Urinary bladder (tissue), 3 donors: ENCODE measurements at regions not wholly inside any gene's neighbourhood (a gene's known extent, or its start where the extent isn't known, plus 50 kb on each side); places are given as distances from the start of the nearest gene placed in this dataset.

ENCODE experiments used
- DNase-seq: peaks from one replicate; pipeline ENCODE4 v3.0.0-alpha.2; 2015; ENCODE audit errors: extremely low spot score
- H3K27ac ChIP-seq: one replicate; pipeline ENCODE4 v1.5.1; 2013; ENCODE audit warnings: low read depth, mild to moderate bottlenecking, moderate library complexity
- H3K36me3 ChIP-seq: one replicate; pipeline ENCODE4 v1.6.1; 2013; ENCODE audit warnings: mild to moderate bottlenecking, moderate library complexity; ENCODE audit not compliant: insufficient read depth
- H3K4me1 ChIP-seq: one replicate; pipeline ENCODE4 v1.6.1; 2013; ENCODE audit warnings: mild to moderate bottlenecking, moderate library complexity; ENCODE audit not compliant: insufficient read depth
- H3K4me3 ChIP-seq: one replicate; pipeline ENCODE4 v1.5.1; 2013; ENCODE audit warnings: low read depth, low read length
- WGBS: extraction: QIAGEN DNeasy Blood & Tissue Kit; methylation state at CpG from one replicate; pipeline ENCODE4 v1.1.7; 2013; 5-methylcytosine and 5-hydroxymethylcytosine counted together
- donor health status: healthy with polysubstance abuse.
- donor health status: healthy.

DNA sequence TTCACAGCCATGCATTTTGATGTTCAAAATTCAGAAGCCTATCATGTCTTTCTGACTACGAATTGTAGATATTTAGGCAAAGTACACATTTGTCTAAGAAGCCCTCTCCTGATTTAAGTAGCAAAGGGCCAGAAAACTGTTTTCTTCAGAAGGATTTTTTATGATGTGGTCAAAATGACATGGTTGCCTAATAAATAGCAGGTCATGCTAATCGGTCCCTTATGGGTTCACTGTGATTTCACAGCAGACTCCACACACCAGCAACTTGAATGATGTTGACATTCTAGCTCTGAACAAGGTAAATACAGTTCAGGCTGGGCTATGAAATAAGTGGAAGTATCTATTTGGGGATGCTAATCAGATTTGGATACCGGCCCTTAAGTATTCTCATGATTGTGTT lies 178.7 kb upstream of the DPYD start:
- 71% methylated on average over 3 of the region's 3 CpGs for WGBS
- no peaks in the 10 kb centered on the region for H3K36me3 ChIP-seq
- no peak overlapping the region for H3K27ac ChIP-seq
- H3K4me3 ChIP-seq = no peak overlapping the region
- no peaks in the 10 kb centered on the region for H3K4me1 ChIP-seq
- DNase-seq = no peak

DNA sequence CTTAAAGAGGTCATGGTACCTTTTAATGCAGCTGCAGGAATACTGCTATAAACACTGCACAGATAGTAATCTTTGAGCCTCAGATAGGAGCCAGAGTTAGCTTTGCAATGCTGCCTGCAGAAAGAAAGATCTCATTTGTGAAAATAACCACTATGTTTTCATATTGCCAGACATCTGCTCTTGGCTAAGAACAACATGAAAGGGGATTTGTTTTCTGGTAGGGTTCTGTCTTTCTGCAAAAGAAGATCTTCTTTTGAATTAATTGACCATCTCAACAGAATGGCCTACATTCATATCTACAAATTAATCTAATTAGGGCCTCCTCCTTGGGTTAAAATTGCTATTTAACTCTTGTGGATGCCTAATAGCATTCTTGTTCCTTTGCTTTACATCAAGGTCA lies 177.6 kb upstream of the DPYD start:
- no peaks in the 10 kb centered on the region for H3K36me3 ChIP-seq
- H3K27ac ChIP-seq = no peak overlapping the region
- H3K4me3 ChIP-seq = no peak overlapping the region
- no peaks in the 10 kb centered on the region for H3K4me1 ChIP-seq
- DNase-seq = no peak

DNA sequence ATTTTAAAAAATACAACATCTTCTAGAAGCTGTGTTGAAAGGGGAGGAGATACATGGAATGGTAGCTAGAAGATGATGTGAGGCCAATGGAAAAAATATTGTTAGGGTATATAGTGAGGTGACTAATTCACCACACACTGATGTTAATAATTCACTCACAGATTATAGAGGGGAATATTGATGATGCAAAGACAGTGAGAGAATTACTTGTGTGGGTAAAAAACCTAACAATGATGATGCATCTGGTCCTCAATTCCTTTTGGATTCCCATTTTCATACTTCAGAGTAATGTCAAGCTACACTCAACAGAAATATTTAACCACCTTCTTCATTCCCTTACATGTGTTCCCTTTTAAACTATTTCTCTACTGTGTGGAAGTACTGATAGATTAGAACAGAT lies 169.5 kb upstream of the DPYD start:
- no peak overlapping the region for H3K4me3 ChIP-seq
- H3K36me3 ChIP-seq = no peaks in the 10 kb centered on the region
- no peaks in the 10 kb centered on the region for H3K4me1 ChIP-seq
- no peak for DNase-seq
- no peak overlapping the region for H3K27ac ChIP-seq

DNA sequence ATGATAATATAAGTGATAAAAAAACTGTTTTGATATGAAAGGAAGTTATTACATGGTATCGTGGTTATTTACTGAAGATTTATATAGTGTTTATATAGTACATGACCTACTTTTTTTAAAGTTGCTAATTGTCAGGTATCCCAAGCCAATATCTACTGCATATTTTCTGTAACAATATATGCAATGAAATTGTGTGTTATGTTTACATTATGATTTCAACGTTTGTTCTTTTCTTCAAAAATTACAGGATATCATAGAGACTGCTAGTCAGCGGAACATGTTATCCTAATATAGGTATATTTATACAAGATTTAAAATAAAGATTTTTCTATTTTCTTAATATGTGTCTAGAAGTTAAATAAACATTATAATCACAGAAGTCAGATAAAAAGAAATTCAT lies 167.5 kb upstream of the DPYD start:
- no peak overlapping the region for H3K4me3 ChIP-seq
- 45% methylated on average over 3 of the region's 3 CpGs for WGBS
- H3K36me3 ChIP-seq = no peaks in the 10 kb centered on the region
- no peak overlapping the region for H3K27ac ChIP-seq
- H3K4me1 ChIP-seq = no peaks in the 10 kb centered on the region
- no peak for DNase-seq

DNA sequence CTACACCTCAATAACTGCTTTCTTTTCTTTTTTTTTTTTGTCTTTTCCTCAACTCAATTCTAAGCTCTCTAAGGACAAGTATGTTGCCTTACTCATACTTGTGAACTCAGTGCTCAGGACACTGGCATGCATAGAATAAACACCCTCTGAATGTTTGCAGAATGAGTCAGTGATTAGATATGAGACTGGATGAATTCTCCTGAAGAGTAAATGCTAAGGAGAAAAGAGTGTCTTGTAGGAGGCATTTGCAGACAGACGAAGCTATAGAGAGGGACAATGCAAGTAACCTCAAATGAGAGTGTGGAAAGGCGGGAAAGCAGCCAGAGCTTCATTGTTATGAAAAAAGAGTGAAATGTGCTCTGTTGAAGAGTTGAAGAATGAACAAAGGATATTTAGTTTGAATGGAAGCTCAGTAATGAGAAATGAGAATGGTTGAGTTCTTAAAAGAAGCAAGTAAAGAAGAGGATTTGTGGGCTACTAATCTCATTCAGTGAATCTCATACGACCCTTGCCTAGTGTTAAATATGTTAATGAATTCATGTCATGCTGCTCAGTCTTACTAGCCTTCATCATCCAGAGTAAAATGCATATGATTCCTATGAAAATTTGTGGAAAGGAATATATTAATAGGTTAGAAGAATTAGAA lies 166.1 kb upstream of the DPYD start:
- 68% methylated on average over 3 of the region's 3 CpGs for WGBS
- Histone ChIP-seq H3K4me3 (no peak overlapping the region), H3K27ac (no peak overlapping the region), H3K4me1 (no peaks in the 10 kb centered on the region), H3K36me3 (no peaks in the 10 kb centered on the region)
- DNase-seq = no peak

DNA sequence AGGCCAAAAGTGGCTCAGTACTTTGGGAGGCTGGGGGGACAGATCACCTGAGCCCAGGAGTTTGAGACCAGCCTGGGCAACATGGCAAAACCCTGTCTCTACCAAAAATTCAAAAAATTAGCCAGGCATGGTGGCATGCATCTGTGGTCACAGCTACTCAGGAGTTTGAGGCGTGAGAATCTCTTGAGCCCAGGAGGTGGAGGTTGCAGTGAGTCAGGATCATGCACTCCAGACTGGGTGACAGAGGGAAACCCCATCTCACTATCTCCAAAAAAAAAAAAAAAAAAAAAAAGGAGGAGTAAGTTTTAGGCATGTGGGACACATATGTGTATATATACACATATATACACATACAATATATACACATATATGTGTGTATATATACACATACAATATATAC lies 165.3 kb upstream of the DPYD start:
- no peak overlapping the region for H3K4me3 ChIP-seq
- H3K36me3 ChIP-seq = no peaks in the 10 kb centered on the region
- WGBS = 100% methylated on average over 1 of the region's 1 CpG
- DNase-seq = no peak
- H3K27ac ChIP-seq = no peak overlapping the region
- no peaks in the 10 kb centered on the region for H3K4me1 ChIP-seq

DNA sequence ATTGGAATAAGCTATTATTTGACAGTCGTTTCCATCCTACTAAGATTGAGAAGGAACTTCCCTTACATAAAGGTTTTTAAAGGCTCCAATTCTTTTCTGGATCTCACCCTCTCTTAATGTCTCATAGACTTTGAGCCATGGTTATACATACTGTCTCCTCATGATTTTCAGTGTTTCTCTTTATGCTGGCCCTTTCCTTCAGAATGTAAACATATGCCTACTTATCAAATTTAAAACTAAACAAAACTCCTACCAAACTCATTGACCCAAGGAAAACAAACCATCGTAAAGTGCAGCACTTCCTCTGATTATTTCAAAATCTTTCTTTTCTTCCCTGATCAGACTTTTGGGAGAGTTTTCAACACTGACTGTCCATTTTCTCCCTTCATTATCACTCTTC lies 163.4 kb upstream of the DPYD start:
- Histone ChIP-seq H3K27ac (no peak overlapping the region), H3K4me3 (no peak overlapping the region), H3K4me1 (no peaks in the 10 kb centered on the region), H3K36me3 (no peaks in the 10 kb centered on the region)
- no peak for DNase-seq
- WGBS = 49% methylated on average over 2 of the region's 2 CpGs

DNA sequence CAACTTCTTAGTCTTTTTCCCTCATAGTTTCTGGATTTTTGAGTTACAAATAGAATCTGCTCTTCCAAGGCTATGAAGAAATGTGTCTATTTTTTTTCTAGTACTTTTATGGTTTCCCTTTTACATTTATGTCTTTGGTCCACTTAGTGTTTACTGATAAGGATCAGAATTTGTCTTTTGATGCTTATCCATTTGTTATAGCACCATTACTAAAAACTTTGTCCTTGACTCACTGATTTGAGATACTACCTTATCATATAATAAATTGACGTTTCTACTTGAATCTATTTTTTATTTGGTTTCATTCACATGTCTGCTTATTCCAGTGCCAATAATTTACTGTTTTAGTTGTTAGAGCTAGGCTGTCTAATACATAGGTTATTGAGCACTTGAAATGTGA lies 161.1 kb upstream of the DPYD start:
- 42% methylated on average over 1 of the region's 1 CpG for WGBS
- no peak for DNase-seq
- Histone ChIP-seq H3K36me3 (no peaks in the 10 kb centered on the region), H3K27ac (no peak overlapping the region), H3K4me1 (no peaks in the 10 kb centered on the region), H3K4me3 (no peak overlapping the region)

DNA sequence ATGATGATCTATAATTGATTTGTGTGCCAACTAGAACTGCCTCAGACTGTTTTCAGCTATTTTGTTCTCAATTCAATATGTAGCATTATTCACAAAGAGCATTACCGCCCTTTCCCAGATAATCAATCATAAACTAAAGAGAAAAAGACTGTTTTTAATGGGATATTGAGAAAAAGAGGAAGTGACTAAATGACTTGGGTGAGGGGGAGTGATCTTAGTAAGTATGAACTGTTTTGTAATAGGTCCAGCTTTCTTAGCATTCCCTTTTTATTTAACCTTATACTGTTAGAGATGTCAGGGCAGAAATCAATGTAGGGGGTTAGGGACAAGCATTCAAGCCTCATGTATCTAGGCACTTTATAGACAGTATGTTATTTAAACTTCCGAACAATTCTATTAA lies 157.8 kb upstream of the DPYD start:
- 91% methylated on average over 2 of the region's 2 CpGs for WGBS
- H3K27ac ChIP-seq = no peak overlapping the region
- no peak overlapping the region for H3K4me3 ChIP-seq
- H3K36me3 ChIP-seq = no peaks in the 10 kb centered on the region
- no peaks in the 10 kb centered on the region for H3K4me1 ChIP-seq
- no peak for DNase-seq

DNA sequence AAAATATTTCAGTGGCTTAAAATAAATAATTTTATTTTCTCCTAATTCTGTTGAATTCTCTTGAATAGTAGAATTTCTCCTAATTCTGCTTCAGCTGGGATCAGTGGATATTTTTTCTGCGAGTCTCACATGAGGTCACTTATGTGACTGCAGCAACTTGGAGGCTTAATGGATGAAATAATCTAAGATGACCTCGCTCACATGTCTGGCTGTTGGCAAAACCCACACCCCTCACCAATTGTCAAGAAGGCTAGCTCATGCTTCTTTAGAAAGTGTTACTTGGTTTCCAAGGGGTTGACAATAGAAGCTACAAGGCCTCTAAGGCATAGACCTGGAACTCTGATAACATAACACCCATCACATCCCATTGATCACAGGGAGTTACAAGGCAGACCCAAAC lies 156.9 kb upstream of the DPYD start:
- no peak overlapping the region for H3K4me3 ChIP-seq
- no peak overlapping the region for H3K27ac ChIP-seq
- 93% methylated on average over 2 of the region's 2 CpGs for WGBS
- no peaks in the 10 kb centered on the region for H3K36me3 ChIP-seq
- H3K4me1 ChIP-seq = no peaks in the 10 kb centered on the region
- no peak for DNase-seq

DNA sequence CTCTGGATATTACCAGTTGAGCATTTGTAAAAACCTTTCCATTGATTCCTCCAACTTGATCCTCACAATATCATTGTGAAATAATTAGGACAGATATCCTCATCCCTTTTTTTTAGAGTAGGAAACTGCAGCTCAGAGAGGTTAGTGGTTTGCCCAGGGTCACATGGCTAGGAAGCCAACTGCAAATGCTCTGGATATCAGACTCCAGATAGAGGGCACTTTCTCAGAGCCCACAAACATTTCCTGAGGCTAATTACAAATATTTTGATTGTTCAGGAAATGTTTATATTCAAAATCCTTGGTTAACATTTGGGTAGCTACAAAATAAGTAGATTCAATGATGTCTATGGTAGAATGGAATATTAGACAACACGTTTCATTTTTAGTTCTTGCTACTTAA lies 154.8 kb upstream of the DPYD start:
- Histone ChIP-seq H3K4me1 (no peaks in the 10 kb centered on the region), H3K36me3 (no peaks in the 10 kb centered on the region), H3K27ac (no peak overlapping the region), H3K4me3 (no peak overlapping the region)
- 87% methylated on average over 1 of the region's 1 CpG for WGBS
- DNase-seq = no peak

DNA sequence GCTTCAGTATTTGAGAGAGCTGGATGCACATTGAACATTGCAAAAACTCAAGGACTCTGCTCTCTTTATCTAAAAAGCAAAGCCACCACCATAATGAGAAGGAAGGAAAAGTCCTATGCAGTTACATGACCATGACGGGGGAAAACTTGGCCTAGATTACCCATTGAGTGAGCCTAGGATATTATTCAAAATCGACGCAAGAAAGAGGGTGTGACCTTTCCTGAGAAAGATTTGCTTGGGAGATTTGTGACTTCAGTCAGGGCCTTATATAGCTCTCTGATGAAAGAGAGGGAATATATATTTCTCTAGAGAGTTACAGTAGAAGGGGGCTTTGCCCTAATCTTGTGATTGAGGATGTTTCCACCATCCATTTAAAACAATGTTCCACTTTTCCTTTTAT lies 153.0 kb upstream of the DPYD start:
- no peak overlapping the region for H3K27ac ChIP-seq
- H3K4me1 ChIP-seq = no peaks in the 10 kb centered on the region
- no peak overlapping the region for H3K4me3 ChIP-seq
- H3K36me3 ChIP-seq = no peaks in the 10 kb centered on the region
- no peak for DNase-seq
- WGBS = 84% methylated on average over 3 of the region's 3 CpGs

DNA sequence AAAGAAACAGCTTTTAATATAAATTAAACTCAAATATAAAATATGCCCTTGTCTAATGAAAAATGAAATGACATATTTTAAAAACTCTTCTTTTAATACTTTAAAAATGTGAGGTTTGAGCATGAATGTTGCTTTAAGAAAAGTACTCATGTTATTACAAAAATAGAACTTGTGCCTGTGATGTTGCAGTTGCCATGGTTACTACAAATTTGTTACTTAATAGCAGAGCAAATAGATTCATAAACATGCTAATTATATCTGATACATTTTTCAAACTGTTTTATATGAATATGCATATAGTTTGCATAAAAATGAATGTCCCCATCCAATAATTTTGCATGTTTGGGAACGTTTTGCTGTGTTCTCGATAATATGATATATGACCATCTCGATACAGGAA lies 152.3 kb upstream of the DPYD start:
- Histone ChIP-seq H3K27ac (no peak overlapping the region), H3K4me1 (no peaks in the 10 kb centered on the region), H3K4me3 (no peak overlapping the region), H3K36me3 (no peaks in the 10 kb centered on the region)
- DNase-seq = no peak
- WGBS = 90% methylated on average over 3 of the region's 3 CpGs

DNA sequence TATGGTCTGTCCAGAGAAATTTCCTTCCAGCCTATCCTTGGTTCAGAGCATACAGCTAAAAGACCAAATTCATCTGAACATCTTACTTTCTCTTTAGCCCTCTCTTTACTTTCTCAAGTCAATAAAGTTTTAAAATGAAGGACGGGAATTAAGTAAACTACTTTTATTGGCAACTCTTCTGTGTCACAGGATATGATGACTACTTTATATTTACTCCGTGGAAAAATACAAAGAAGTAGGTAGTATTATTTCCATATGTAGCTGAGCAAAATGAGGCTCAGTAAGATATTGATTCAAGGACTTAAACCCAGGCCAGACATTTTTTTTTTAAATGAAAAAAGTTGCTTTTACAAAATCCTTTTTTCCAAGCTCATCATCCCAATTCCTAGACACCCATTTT lies 151.2 kb upstream of the DPYD start:
- H3K4me3 ChIP-seq = no peak overlapping the region
- H3K36me3 ChIP-seq = no peaks in the 10 kb centered on the region
- no peak overlapping the region for H3K27ac ChIP-seq
- DNase-seq = no peak
- 65% methylated on average over 2 of the region's 2 CpGs for WGBS
- H3K4me1 ChIP-seq = no peaks in the 10 kb centered on the region

DNA sequence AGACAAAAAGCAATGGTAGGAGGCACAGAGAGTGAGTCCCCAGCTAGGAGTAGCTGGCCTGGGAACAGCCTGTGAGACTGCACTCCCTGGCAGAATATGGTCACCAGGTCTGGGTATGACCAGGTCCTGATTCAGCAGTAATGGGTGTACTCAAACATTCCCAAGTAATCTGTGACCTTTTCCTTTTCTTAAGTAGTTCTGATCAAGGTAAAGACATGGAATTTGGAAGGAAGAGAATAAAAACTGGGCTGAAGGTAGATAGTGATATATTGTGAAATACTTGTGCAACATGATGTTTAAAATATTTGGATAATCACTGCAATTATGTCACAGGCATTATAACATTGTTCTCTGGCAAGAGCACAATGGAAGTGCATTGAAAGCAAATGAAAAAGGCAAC lies 147.2 kb upstream of the DPYD start:
- Histone ChIP-seq H3K4me3 (no peak overlapping the region), H3K27ac (no peak overlapping the region), H3K36me3 (no peaks in the 10 kb centered on the region), H3K4me1 (no peaks in the 10 kb centered on the region)
- no peak for DNase-seq
